ENCODE measurements at regions not wholly inside any gene's neighbourhood (a gene's known extent, or its start where the extent isn't known, plus 50 kb on each side); places are given as distances from the start of the nearest gene placed in this dataset.

GRCh38 chr5:61673007-61673735, 341.1 kb downstream of the ZSWIM6 start:
- no peak for TF ChIP-seq CTCF (IDR thresholded peaks at IDR 0.05; ENCODE audit: low read length, missing control alignments)
- no peak overlapping the region for H3K4me3 ChIP-seq (replicated peaks; ENCODE audit: low read depth, low read length)
- DNase-seq (ENCODE audit: low read depth), result peak; percentile 28

GRCh38 chr5:61674378-61674777, 342.3 kb downstream of the ZSWIM6 start:
- no peak overlapping the region for H3K4me3 ChIP-seq (replicated peaks; ENCODE audit: low read depth, low read length)
- no peak for TF ChIP-seq CTCF (IDR thresholded peaks at IDR 0.05; ENCODE audit: low read length, missing control alignments)
- DNase-seq (ENCODE audit: low read depth), result no peak

- H3K4me3 ChIP-seq (replicated peaks; ENCODE audit: low read depth, low read length), result no peak overlapping the region
- no peak for DNase-seq (ENCODE audit: low read depth)
- no peak for TF ChIP-seq CTCF (IDR thresholded peaks at IDR 0.05; ENCODE audit: low read length, missing control alignments)
Observed at GRCh38 chr5:61675015-61675692, 343.1 kb downstream of the ZSWIM6 start.

GRCh38 chr5:61677220-61677619, 345.2 kb downstream of the ZSWIM6 start:
- DNase-seq (ENCODE audit: low read depth), result no peak
- H3K4me3 ChIP-seq (replicated peaks; ENCODE audit: low read depth, low read length), result no peak overlapping the region
- no peak for TF ChIP-seq CTCF (IDR thresholded peaks at IDR 0.05; ENCODE audit: low read length, missing control alignments)

DNA sequence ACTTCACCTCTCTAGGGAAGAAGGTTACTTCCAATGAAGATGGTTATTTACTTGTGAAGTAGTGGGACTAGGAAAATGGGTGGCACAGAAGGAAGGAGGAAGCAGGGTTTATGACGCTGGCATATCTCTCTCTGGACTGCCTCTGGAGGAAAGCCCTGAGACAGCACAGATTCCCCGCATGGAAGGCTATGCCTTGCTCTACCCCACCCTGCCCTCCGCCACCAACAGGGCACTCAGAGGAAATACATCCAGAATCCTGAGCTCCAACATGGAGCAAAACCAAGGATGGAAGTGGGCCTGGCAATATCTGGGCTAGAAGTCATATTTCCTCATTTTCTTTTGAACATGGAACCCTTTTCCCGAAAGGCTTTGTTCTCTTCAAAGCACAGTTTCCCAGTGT, 346.9 kb downstream of the ZSWIM6 start:
- H3K4me3 ChIP-seq (replicated peaks; ENCODE audit: low read depth, low read length), result no peak overlapping the region
- no peak for TF ChIP-seq CTCF (IDR thresholded peaks at IDR 0.05; ENCODE audit: low read length, missing control alignments)
- DNase-seq (ENCODE audit: low read depth), result no peak

DNA sequence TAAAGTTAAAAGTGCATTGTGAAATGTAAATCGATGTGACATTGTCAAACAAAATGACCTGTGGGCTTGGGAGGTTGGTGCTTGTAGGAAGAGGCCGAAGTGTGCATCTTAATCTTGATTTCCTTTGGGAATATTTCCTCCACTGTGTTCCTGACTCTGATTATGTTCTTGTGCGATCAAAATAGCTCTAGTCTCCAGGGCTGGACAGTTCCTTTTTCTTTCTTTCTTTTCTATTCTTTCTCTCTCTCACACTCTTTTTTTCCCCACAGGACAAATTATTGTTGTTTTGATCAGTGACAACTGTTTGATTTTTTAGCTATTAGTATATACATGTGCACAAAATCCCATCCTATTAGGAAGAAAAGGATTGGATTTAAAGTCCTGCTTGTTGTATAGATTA, 347.5 kb downstream of the ZSWIM6 start:
- TF ChIP-seq CTCF (IDR thresholded peaks at IDR 0.05; ENCODE audit: low read length, missing control alignments), result no peak
- H3K4me3 ChIP-seq (replicated peaks; ENCODE audit: low read depth, low read length), result no peak overlapping the region
- DNase-seq (ENCODE audit: low read depth), result no peak
